ENCODE measurements at regions not wholly inside any gene's neighbourhood (a gene's known extent, or its start where the extent isn't known, plus 50 kb on each side); places are given as distances from the start of the nearest gene placed in this dataset.

GRCh38 chr11:115887727-115888126 is 383.5 kb upstream of the CADM1 start:
- WGBS, 2 donors (ENCODE audit: low coverage in 1 of 2), result 83 to 94% methylated on average over 7 to 8 of the region's 8 CpGs
- no peak for TF ChIP-seq POLR2AphosphoS5 (IDR thresholded peaks at IDR 0.05)
- no peak for TF ChIP-seq POLR2A (IDR thresholded peaks at IDR 0.05)
- Histone ChIP-seq H3K36me3 (no peaks in the 10 kb centered on the region), H3K4me3 (no peak overlapping the region), H3K27me3 (peaks cover 4% of the 10 kb centered on the region), H3K27ac (no peak overlapping the region), H3K9me3 (peaks cover 0 to under 1% (median 0%) of the 10 kb centered on the region in 3 donors), H3K4me1 (peaks cover 0 to 6% (median 0%) of the 10 kb centered on the region in 3 donors)
- ATAC-seq, result no peak

GRCh38 chr11:115887316-115887715 is 383.1 kb upstream of the CADM1 start:
- no peak overlapping the region for H3K4me3 ChIP-seq
- H3K9me3 ChIP-seq, result peaks cover 0 to 5% (median 0%) of the 10 kb centered on the region in 3 donors
- ATAC-seq, result no peak
- no peaks in the 10 kb centered on the region for H3K36me3 ChIP-seq
- peaks cover 0 to 6% (median 0%) of the 10 kb centered on the region in 3 donors for H3K4me1 ChIP-seq
- no peak overlapping the region for H3K27ac ChIP-seq
- peaks cover 4% of the 10 kb centered on the region for H3K27me3 ChIP-seq
- WGBS, 2 donors (ENCODE audit: low coverage in 1 of 2), result 74 to 94% methylated on average over 6 to 13 of the region's 13 CpGs
- TF ChIP-seq EP300 (IDR thresholded peaks at IDR 0.05) (no peak), POLR2AphosphoS5 (IDR thresholded peaks at IDR 0.05) (no peak), CTCF (IDR thresholded peaks at IDR 0.05) (no peak), POLR2A (IDR thresholded peaks at IDR 0.05) (no peak)

- no peak for TF ChIP-seq CTCF (IDR thresholded peaks at IDR 0.05)
- no peak for TF ChIP-seq POLR2AphosphoS5 (IDR thresholded peaks at IDR 0.05)
- no peak for TF ChIP-seq EP300 (IDR thresholded peaks at IDR 0.05)
- no peak for TF ChIP-seq POLR2A (IDR thresholded peaks at IDR 0.05)
- no peak overlapping the region for H3K4me3 ChIP-seq
- peaks cover 4% of the 10 kb centered on the region for H3K27me3 ChIP-seq
- H3K9me3 ChIP-seq, result peaks cover 0 to 12% (median 0%) of the 10 kb centered on the region in 3 donors
- peaks cover 0 to 6% (median 0%) of the 10 kb centered on the region in 3 donors for H3K4me1 ChIP-seq
- H3K36me3 ChIP-seq, result no peaks in the 10 kb centered on the region
- ATAC-seq, result no peak
- WGBS, 2 donors (ENCODE audit: low coverage in 1 of 2), result 69 to 81% methylated on average over 2 to 3 of the region's 5 CpGs
- no peak overlapping the region for H3K27ac ChIP-seq
These were observed 382.2 kb upstream of the CADM1 start for GRCh38 chr11:115886422-115886733.

GRCh38 chr11:115885535-115886421 is 381.6 kb upstream of the CADM1 start:
- ATAC-seq, result no peak
- Histone ChIP-seq H3K9me3 (peaks cover 0 to 18% (median 0%) of the 10 kb centered on the region in 3 donors), H3K27ac (no peak overlapping the region), H3K4me3 (no peak overlapping the region), H3K36me3 (no peaks in the 10 kb centered on the region), H3K4me1 (peaks cover 0 to 6% (median 0%) of the 10 kb centered on the region in 3 donors), H3K27me3 (peaks cover 4% of the 10 kb centered on the region)
- WGBS, 2 donors (ENCODE audit: low coverage in 1 of 2), result 29 to 65% methylated on average over 3 to 4 of the region's 8 CpGs
- TF ChIP-seq POLR2A (IDR thresholded peaks at IDR 0.05) (no peak), POLR2AphosphoS5 (IDR thresholded peaks at IDR 0.05) (no peak), EP300 (IDR thresholded peaks at IDR 0.05) (no peak)

- no peak for TF ChIP-seq CTCF (IDR thresholded peaks at IDR 0.05)
- TF ChIP-seq EP300 (IDR thresholded peaks at IDR 0.05), result no peak
- TF ChIP-seq POLR2AphosphoS5 (IDR thresholded peaks at IDR 0.05), result no peak
- TF ChIP-seq POLR2A (IDR thresholded peaks at IDR 0.05), result no peak
- H3K4me1 ChIP-seq, result peaks cover 0 to 6% (median 0%) of the 10 kb centered on the region in 3 donors
- no peaks in the 10 kb centered on the region for H3K36me3 ChIP-seq
- ATAC-seq, result no peak
- 24 to 36% methylated on average over 3 to 4 of the region's 5 CpGs for whole genome bisulfite sequencing, 2 donors (ENCODE audit: low coverage in 1 of 2)
- no peak overlapping the region for H3K4me3 ChIP-seq
- no peak overlapping the region for H3K27ac ChIP-seq
- peaks cover 4% of the 10 kb centered on the region for H3K27me3 ChIP-seq
- peaks cover 0 to 23% (median 0%) of the 10 kb centered on the region in 3 donors for H3K9me3 ChIP-seq
These were observed 380.8 kb upstream of the CADM1 start for GRCh38 chr11:115884800-115885534.

Measured in gastroesophageal sphincter (tissue), 4 donors.